ENCODE measurements at regions not wholly inside any gene's neighbourhood (a gene's known extent, or its start where the extent isn't known, plus 50 kb on each side); places are given as distances from the start of the nearest gene placed in this dataset.

DNA sequence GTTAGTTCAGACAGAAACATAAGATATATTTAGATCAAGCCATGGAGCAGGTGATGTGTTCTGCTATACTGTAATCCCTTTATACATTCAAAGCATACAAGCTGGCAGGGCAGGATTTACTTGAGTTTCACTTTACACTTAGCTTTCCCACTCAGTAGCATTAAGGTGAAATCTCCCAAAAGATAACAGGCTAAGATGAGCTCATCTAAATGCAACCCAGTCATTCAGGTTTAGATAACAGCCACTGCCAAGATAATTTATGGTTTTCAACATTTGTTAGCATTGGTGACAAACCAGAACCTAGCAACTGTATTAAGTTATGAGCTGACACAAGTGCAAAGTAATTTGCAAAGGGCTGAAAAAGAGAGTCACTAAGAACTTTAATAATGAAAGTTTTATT lies 925.1 kb upstream of the ATXN7L3B start:
- Histone ChIP-seq H3K9me2 (replicated peaks; ENCODE audit: control insufficient read depth, low read length) (no peaks in the 10 kb centered on the region), H3K9me3 (ENCODE audit: control insufficient read depth, insufficient read depth, low read length) (no peaks in the 10 kb centered on the region), H3K4me1 (ENCODE audit: control insufficient read depth, low read length) (no peaks in the 10 kb centered on the region), H3K4me2 (ENCODE audit: low read length) (no peak overlapping the region), H3K36me3 (ENCODE audit: control insufficient read depth, low read length) (no peaks in the 10 kb centered on the region), H3F3A (ENCODE audit: control insufficient read depth, insufficient read depth) (no peaks in the 10 kb centered on the region), H3K27me3 (ENCODE audit: control insufficient read depth, low read length) (no peaks in the 10 kb centered on the region), H3K4me3 (ENCODE audit: low read length) (no peak overlapping the region), H3K27ac (ENCODE audit: low read depth, low read length) (no peak overlapping the region), H3K79me2 (ENCODE audit: control insufficient read depth, low read length) (no peaks in the 10 kb centered on the region), H4K20me1 (ENCODE audit: control insufficient read depth, insufficient read depth, low read depth, low read length) (no peaks in the 10 kb centered on the region)
- TF ChIP-seq EZH2phosphoT487 (IDR thresholded peaks at IDR 0.05; ENCODE audit: borderline replicate concordance, low read length) (no peak), CTCF (IDR thresholded peaks at IDR 0.05; ENCODE audit: low read depth, low read length, poor library complexity, severe bottlenecking) (no peak)

DNA sequence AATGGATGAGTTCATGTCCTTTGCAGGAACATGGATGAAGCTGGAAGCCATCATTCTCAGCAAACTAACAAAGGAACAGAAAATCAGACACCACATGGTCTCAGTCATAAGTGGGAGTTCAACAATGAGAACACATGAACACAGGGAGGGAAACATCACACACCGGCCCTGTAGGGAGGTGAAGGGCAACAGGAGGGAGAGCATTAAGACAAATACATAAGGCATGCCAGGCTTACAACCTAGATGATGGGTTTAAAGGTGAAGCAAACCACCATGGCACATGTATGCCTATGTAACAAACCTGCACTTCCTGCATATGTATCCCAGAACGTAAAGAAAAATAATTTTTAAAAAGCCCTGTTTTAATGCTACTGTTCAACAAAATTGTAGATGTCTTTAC lies 914.2 kb upstream of the ATXN7L3B start:
- Histone ChIP-seq H3K4me1 (ENCODE audit: control insufficient read depth, low read length) (no peaks in the 10 kb centered on the region), H3K4me3 (ENCODE audit: low read length) (no peak overlapping the region), H3K79me2 (ENCODE audit: control insufficient read depth, low read length) (no peaks in the 10 kb centered on the region), H3K9me3 (ENCODE audit: control insufficient read depth, insufficient read depth, low read length) (no peaks in the 10 kb centered on the region), H3K9me2 (replicated peaks; ENCODE audit: control insufficient read depth, low read length) (no peaks in the 10 kb centered on the region), H3K36me3 (ENCODE audit: control insufficient read depth, low read length) (no peaks in the 10 kb centered on the region), H3K27me3 (ENCODE audit: control insufficient read depth, low read length) (no peaks in the 10 kb centered on the region), H3F3A (ENCODE audit: control insufficient read depth, insufficient read depth) (no peaks in the 10 kb centered on the region), H4K20me1 (ENCODE audit: control insufficient read depth, insufficient read depth, low read depth, low read length) (no peaks in the 10 kb centered on the region), H3K27ac (ENCODE audit: low read depth, low read length) (no peak overlapping the region), H3K4me2 (ENCODE audit: low read length) (no peak overlapping the region)
- TF ChIP-seq EZH2phosphoT487 (IDR thresholded peaks at IDR 0.05; ENCODE audit: borderline replicate concordance, low read length) (no peak), CTCF (IDR thresholded peaks at IDR 0.05; ENCODE audit: low read depth, low read length, poor library complexity, severe bottlenecking) (no peak)

GRCh38 chr12:73625226-73625625 lies 912.4 kb upstream of the ATXN7L3B start:
- H3K4me1 ChIP-seq (ENCODE audit: control insufficient read depth, low read length) = no peaks in the 10 kb centered on the region
- no peaks in the 10 kb centered on the region for H4K20me1 ChIP-seq (ENCODE audit: control insufficient read depth, insufficient read depth, low read depth, low read length)
- no peaks in the 10 kb centered on the region for H3K36me3 ChIP-seq (ENCODE audit: control insufficient read depth, low read length)
- no peak overlapping the region for H3K27ac ChIP-seq (ENCODE audit: low read depth, low read length)
- H3K9me3 ChIP-seq (ENCODE audit: control insufficient read depth, insufficient read depth, low read length) = no peaks in the 10 kb centered on the region
- H3K4me3 ChIP-seq (ENCODE audit: low read length) = no peak overlapping the region
- H3K9me2 ChIP-seq (replicated peaks; ENCODE audit: control insufficient read depth, low read length) = no peaks in the 10 kb centered on the region
- no peak overlapping the region for H3K4me2 ChIP-seq (ENCODE audit: low read length)
- H3F3A ChIP-seq (ENCODE audit: control insufficient read depth, insufficient read depth) = no peaks in the 10 kb centered on the region
- no peaks in the 10 kb centered on the region for H3K27me3 ChIP-seq (ENCODE audit: control insufficient read depth, low read length)
- no peaks in the 10 kb centered on the region for H3K79me2 ChIP-seq (ENCODE audit: control insufficient read depth, low read length)
- TF ChIP-seq EZH2phosphoT487 (IDR thresholded peaks at IDR 0.05; ENCODE audit: borderline replicate concordance, low read length) = no peak

DNA sequence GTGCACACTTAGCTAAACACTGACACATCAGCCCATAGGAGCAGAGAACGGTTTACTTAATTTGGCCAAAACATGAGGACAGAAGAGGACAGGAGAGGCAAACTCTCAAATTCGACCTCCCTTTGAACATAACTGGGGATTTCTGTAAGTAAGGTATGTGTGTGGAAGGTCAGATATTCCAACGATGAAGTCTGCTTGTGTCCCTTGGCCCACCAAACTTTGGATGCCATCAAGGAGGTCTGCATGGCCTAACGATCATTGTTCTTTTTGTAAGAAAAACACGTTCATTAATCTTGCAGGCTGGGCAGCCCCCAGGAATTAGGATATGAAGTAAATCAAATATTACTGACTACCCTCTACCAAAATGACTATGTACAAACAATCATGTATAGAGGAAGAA lies 908.5 kb upstream of the ATXN7L3B start:
- H3K79me2 ChIP-seq (ENCODE audit: control insufficient read depth, low read length) = no peaks in the 10 kb centered on the region
- H3K36me3 ChIP-seq (ENCODE audit: control insufficient read depth, low read length) = no peaks in the 10 kb centered on the region
- TF ChIP-seq CTCF (IDR thresholded peaks at IDR 0.05; ENCODE audit: low read depth, low read length, poor library complexity, severe bottlenecking) = no peak
- TF ChIP-seq EZH2phosphoT487 (IDR thresholded peaks at IDR 0.05; ENCODE audit: borderline replicate concordance, low read length) = no peak
- H3K27ac ChIP-seq (ENCODE audit: low read depth, low read length) = no peak overlapping the region
- no peaks in the 10 kb centered on the region for H3F3A ChIP-seq (ENCODE audit: control insufficient read depth, insufficient read depth)
- H3K27me3 ChIP-seq (ENCODE audit: control insufficient read depth, low read length) = no peaks in the 10 kb centered on the region
- H3K9me3 ChIP-seq (ENCODE audit: control insufficient read depth, insufficient read depth, low read length) = no peaks in the 10 kb centered on the region
- no peak overlapping the region for H3K4me2 ChIP-seq (ENCODE audit: low read length)
- H3K4me1 ChIP-seq (ENCODE audit: control insufficient read depth, low read length) = no peaks in the 10 kb centered on the region
- H4K20me1 ChIP-seq (ENCODE audit: control insufficient read depth, insufficient read depth, low read depth, low read length) = no peaks in the 10 kb centered on the region
- H3K9me2 ChIP-seq (replicated peaks; ENCODE audit: control insufficient read depth, low read length) = no peaks in the 10 kb centered on the region
- no peak overlapping the region for H3K4me3 ChIP-seq (ENCODE audit: low read length)

All from DOHH2 (cell line).